Natural killer cell treated with Interleukin-12 subunit alpha and Interleukin-12 subunit beta and Interleukin-15 and Interleukin-18, amount 100 ng/mL, for 72 hours (primary cell): ENCODE measurements at regions not wholly inside any gene's neighbourhood (a gene's known extent, or its start where the extent isn't known, plus 50 kb on each side); places are given as distances from the start of the nearest gene placed in this dataset.

ENCODE experiments used
- ATAC-seq, 2 donors: fragments of 150-1000 bp; cut with Tn5 transposase in 1 of 2; sonication (Bioruptor Pico), chemical (Tn5 transposase) in 1 of 2; 2 replicates each; pipeline ENCODE4 v1.10.0; 2021
- DNase-seq: peaks from one replicate; pipeline ENCODE4 v3.0.0; 2022; ENCODE audit warnings: low spot score
- H3K27ac Mint-ChIP-seq, 2 donors: 1 replicate in 1 of 2; 2 replicates in 1 of 2; pipeline ENCODE4 v1.8.0; 2022; ENCODE audit warnings: mixed read lengths in 2 of 2, mild to moderate bottlenecking in 1 of 2, moderate library complexity in 1 of 2
- H3K27me3 Mint-ChIP-seq, 2 donors: 1 replicate in 1 of 2; 2 replicates in 1 of 2; pipeline ENCODE4 v1.8.0; 2022; ENCODE audit warnings: mixed read lengths in 2 of 2
- H3K36me3 Mint-ChIP-seq: one replicate; pipeline ENCODE4 v1.8.0; 2022; ENCODE audit warnings: mixed read lengths
- H3K4me1 Mint-ChIP-seq, 2 donors: 1 replicate in 1 of 2; 2 replicates in 1 of 2; pipeline ENCODE4 v1.8.0; 2022; ENCODE audit warnings: low read depth in 2 of 2, mixed read lengths in 2 of 2, mild to moderate bottlenecking in 1 of 2
- H3K4me3 Mint-ChIP-seq: one replicate; pipeline ENCODE4 v1.8.0; 2022; ENCODE audit warnings: mixed read lengths
- H3K9me3 Mint-ChIP-seq: 2 replicates; pipeline ENCODE4 v1.8.0; 2022; ENCODE audit warnings: mixed read lengths

DNA sequence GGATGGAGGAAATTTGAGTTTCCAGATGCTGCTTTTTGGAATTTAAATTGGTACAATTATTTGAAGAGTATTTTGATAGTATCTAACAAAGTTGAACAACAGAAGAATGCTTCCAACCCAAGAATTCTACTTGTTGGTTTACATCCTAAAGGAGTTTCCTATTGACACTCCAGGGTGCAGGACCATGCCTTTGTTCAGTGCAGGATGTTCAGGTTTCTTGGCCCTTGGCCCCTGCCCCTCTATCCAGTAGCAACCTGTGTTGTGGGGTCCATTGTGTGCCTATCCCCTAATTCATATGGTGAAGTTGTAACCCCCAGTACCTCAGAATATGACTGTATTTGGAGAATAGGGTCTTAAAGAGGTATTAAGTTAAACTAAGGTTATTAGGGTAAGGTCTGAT is 750.0 kb upstream of the ZNF608 start:
- no peak overlapping the region for H3K27ac Mint-ChIP-seq
- H3K36me3 Mint-ChIP-seq: no peaks in the 10 kb centered on the region
- H3K27me3 Mint-ChIP-seq: peaks cover 0 to 8% of the 10 kb centered on the region in 2 donors

DNA sequence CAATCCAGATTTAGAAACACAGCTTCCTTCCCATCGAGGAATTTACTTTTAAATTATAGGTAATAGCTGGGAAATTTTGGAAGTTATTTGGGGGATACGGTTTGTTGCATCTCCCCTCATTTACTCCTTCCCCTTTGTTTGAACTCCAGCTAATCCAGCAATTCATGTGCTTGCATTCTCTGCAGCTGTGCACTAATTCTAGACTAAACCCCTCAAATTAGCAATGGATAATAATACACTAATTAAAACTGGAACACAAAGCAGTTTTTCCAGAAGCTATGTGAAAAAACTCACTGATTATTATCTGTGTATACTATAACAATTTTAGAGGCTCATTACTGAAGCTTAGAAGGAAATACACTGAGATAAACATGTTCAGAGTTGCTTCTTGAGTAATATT is 751.2 kb upstream of the ZNF608 start:
- ATAC-seq (no peak), DNase-seq (no peak)
- Mint-ChIP-seq H3K4me1 (no peaks in the 10 kb centered on the region), H3K27me3 (peaks cover 0 to 8% of the 10 kb centered on the region in 2 donors), H3K27ac (no peak overlapping the region), H3K9me3 (peaks cover 6% of the 10 kb centered on the region), H3K4me3 (no peak overlapping the region), H3K36me3 (no peaks in the 10 kb centered on the region)

More for the DNA sequence above, 750.0 kb upstream of the ZNF608 start:
- Mint-ChIP-seq H3K4me3 (no peak overlapping the region), H3K9me3 (peaks cover 6% of the 10 kb centered on the region), H3K4me1 (no peaks in the 10 kb centered on the region)
- DNase-seq (no peak), ATAC-seq (no peak)

DNA sequence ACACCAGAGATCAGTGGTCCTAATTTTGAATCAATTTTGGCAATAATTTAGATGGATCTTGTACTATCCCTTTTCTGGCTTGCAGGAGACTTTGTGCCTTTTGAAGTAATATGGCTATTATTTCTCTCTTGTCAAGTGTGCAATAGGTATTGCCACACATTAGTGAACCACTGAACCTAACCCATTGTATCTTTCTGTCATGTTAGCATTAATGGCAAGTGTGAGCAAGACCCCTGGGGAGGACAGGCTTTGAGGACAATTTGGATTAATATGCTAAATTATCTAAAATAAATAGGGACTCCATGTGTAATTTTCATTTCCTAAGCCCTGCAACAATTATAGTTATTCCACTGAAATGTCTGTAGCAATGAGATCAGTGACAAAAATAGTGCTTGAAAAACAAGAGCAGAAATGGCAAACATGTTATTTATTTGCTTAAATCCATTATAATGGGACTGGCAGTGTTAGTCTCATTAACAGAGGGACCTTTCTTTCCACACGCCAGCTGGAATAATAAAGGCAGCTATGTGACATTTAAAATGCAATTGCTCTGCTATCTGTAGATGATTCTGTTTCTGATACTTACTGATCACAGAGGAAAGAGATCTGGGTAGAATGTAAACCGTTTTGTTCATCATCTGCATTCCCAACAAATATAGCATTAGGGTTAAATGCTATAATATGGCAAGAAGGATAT is 753.3 kb upstream of the ZNF608 start:
- Mint-ChIP-seq H3K4me1 (no peaks in the 10 kb centered on the region), H3K9me3 (peaks cover 3% of the 10 kb centered on the region), H3K27ac (no peak overlapping the region), H3K4me3 (no peak overlapping the region), H3K27me3 (peaks cover 0 to 8% of the 10 kb centered on the region in 2 donors), H3K36me3 (no peaks in the 10 kb centered on the region)
- ATAC-seq: no peak
- DNase-seq: no peak

DNA sequence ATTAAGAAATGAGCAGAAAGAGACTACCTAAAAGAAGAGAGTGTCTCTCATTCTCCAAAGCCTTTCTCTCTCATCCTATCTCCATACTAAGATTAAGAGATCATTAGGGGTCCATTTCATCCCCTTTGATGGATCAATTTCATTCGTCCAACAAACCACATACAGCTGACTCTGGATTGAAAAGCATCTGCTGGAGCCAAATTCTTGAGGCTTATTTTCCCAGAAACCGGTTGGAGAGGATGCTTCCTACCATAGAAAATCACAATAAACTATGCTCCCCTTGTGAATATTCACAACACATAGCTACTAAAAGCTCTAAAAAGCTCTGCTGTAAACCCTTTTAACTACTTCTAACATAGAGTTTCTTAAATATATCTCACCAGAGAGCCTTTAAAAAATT is 755.0 kb upstream of the ZNF608 start:
- ATAC-seq (no peak), DNase-seq (no peak)
- Mint-ChIP-seq H3K4me1 (no peaks in the 10 kb centered on the region), H3K27me3 (peaks cover 0 to 5% of the 10 kb centered on the region in 2 donors), H3K4me3 (no peak overlapping the region), H3K27ac (no peak overlapping the region), H3K36me3 (no peaks in the 10 kb centered on the region), H3K9me3 (no peaks in the 10 kb centered on the region)

DNA sequence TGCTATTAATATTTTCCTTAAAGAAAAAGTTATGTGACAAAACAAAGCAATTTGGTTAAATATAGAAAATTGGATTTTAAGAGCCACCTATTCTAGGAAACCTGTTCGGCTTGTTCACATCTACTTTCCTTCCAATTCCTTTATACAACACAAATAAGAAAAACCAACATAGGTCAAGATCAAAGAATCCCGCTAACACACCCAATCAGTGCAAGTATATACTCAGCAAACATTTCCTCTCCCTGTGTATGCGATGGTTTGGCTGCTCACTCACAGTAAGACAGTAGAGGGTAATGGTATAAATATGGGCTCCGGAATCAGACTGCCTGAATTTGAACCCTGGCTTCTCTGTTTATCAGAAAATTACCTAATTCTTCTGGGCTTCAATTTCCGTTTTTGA is 757.5 kb upstream of the ZNF608 start:
- DNase-seq: no peak
- no peaks in the 10 kb centered on the region for H3K27me3 Mint-ChIP-seq
- no peak overlapping the region for H3K27ac Mint-ChIP-seq
- H3K36me3 Mint-ChIP-seq: no peaks in the 10 kb centered on the region
- H3K9me3 Mint-ChIP-seq: peaks cover 2% of the 10 kb centered on the region
- H3K4me3 Mint-ChIP-seq: no peak overlapping the region
- H3K4me1 Mint-ChIP-seq: no peaks in the 10 kb centered on the region
- no peak for ATAC-seq

DNA sequence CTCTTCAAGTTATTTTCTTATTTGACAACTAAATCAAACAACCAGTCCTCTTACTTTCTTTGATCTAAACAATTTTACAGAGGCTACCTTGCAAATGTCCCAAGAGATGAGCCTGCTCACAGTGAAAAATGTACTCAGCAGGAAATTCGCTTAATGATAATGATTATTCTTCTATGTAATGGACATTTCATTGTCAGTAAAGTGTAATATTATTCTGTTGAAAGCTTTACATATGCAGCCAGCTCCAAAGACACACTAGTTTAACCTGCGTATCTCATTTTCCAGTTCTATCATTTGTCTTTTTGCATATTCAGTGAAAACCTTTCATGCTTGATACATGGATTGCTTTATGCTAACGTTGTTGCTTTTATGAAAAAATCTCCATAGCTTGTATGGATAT is 758.7 kb upstream of the ZNF608 start:
- H3K36me3 Mint-ChIP-seq: no peaks in the 10 kb centered on the region
- DNase-seq: no peak
- ATAC-seq: no peak

DNA sequence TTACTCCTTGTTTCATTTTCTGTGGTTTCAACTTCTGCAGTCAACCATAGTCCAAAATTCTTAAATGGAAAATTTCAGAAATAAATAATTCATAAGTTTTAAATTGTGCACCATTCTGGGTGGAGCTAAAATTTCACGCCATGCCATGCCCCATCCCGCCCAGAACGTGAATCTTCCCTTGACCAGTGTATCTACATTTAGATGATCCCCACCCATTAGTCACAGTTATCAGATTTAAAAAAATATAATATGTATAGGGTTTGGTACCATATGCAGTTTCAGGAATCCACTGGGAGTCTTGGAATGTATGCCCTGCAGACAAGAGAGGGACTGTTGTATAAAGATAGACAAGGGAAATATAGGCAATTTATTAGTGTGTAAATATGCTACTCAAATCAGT is 759.7 kb upstream of the ZNF608 start:
- H3K36me3 Mint-ChIP-seq: no peaks in the 10 kb centered on the region
- H3K27me3 Mint-ChIP-seq: no peaks in the 10 kb centered on the region
- no peak overlapping the region for H3K4me3 Mint-ChIP-seq
- peaks cover 2% of the 10 kb centered on the region for H3K9me3 Mint-ChIP-seq
- no peak for DNase-seq
- ATAC-seq: no peak
- no peak overlapping the region for H3K27ac Mint-ChIP-seq
- no peaks in the 10 kb centered on the region for H3K4me1 Mint-ChIP-seq

More for the DNA sequence above, 758.7 kb upstream of the ZNF608 start:
- Mint-ChIP-seq H3K4me3 (no peak overlapping the region), H3K4me1 (no peaks in the 10 kb centered on the region), H3K27ac (no peak overlapping the region), H3K27me3 (no peaks in the 10 kb centered on the region), H3K9me3 (peaks cover 2% of the 10 kb centered on the region)

DNA sequence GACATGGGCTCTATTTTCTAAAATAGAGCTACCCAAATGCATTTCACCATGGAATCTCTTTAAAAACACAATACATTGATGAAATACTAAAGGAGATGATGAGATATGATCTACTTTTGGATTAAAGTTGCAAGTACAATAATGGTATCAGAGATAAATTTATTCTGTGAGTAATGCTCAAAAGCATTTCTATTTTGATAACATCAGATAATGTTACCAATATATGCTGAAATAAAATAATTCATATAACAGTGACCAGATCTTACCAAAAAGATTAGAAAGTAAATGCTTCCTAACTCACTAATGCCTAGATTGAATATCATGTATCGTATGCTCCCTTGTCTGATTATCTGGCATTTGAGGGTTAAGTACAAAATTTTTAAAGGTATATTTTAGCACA is 761.8 kb upstream of the ZNF608 start:
- Mint-ChIP-seq H3K4me1 (no peaks in the 10 kb centered on the region), H3K27ac (no peak overlapping the region), H3K9me3 (peaks cover 2% of the 10 kb centered on the region), H3K4me3 (no peak overlapping the region), H3K27me3 (no peaks in the 10 kb centered on the region), H3K36me3 (no peaks in the 10 kb centered on the region)
- DNase-seq: no peak
- ATAC-seq: no peak

DNA sequence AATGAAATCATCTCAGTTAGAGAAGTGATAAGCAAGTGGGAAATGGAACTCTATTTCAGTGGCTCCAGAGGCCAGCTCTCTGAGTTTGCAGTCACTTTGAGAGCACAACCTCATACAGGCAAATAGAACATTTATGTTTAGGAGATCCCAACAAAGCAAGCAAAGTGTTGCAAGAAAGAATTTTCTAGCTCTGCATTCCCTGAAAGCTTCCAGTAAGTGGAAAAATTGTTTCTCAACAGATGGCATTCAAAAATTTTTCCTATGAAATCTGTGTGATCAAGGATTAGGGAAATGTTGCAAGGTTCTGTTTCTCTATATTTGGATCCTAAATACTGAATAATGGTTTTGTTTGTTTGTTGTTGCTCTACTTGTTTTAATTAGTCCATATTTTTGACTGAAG is 764.2 kb upstream of the ZNF608 start:
- no peak for ATAC-seq
- no peak for DNase-seq
- Mint-ChIP-seq H3K4me1 (no peaks in the 10 kb centered on the region), H3K36me3 (no peaks in the 10 kb centered on the region), H3K9me3 (peaks cover 2% of the 10 kb centered on the region), H3K4me3 (no peak overlapping the region), H3K27me3 (no peaks in the 10 kb centered on the region), H3K27ac (no peak overlapping the region)

DNA sequence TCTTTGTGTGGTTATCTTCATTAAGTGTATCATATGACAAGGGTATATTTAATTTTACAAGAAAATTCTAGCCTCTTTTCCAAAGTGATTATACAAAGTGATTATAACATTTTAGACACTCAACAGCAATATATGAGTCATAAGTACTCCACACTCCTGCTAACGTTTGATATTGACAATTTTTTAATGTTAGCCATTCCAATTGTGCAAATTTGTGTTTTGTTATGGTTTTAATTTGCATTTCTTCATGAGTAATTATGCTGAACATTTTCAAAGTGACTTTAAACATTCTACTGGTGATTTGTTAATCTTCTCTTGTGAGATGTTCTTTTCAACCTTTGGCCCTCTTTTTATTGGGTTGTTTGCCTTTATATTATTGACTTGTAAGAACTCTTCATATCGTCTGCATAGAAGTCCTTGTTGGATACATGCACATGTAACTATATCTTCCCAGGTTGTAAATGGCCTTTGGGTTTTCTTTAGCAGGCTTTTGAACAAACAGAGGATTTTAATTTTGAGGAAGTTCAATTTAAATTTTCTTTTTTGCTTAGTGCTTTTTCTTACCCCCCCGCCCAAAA is 771.6 kb upstream of the ZNF608 start:
- Mint-ChIP-seq H3K4me3 (no peak overlapping the region), H3K36me3 (no peaks in the 10 kb centered on the region), H3K27ac (no peak overlapping the region), H3K27me3 (no peaks in the 10 kb centered on the region), H3K4me1 (no peaks in the 10 kb centered on the region), H3K9me3 (no peaks in the 10 kb centered on the region)
- no peak for ATAC-seq
- DNase-seq: no peak

DNA sequence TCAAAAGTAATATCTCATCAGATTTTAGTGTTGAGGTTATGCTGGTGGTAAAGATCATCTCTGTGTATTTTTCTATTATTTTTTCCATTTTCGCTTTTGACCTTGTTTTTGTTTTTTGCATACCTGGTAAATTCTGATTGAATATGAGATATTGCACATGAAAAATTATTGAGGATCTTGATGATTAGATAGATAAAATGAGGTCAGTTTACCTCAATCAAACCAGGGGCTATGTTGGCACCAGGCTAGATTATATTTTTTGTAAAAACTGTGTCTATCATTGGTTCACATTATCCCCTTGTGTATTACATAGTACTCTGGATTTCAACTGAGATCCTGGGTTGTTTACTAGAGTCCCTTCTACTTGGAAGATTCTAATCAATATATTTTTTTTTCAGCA is 774.9 kb upstream of the ZNF608 start:
- ATAC-seq (no peak), DNase-seq (no peak)
- H3K27me3 Mint-ChIP-seq: no peaks in the 10 kb centered on the region
- no peaks in the 10 kb centered on the region for H3K4me1 Mint-ChIP-seq
- no peak overlapping the region for H3K4me3 Mint-ChIP-seq
- no peak overlapping the region for H3K27ac Mint-ChIP-seq
- H3K9me3 Mint-ChIP-seq: no peaks in the 10 kb centered on the region
- H3K36me3 Mint-ChIP-seq: no peaks in the 10 kb centered on the region

DNA sequence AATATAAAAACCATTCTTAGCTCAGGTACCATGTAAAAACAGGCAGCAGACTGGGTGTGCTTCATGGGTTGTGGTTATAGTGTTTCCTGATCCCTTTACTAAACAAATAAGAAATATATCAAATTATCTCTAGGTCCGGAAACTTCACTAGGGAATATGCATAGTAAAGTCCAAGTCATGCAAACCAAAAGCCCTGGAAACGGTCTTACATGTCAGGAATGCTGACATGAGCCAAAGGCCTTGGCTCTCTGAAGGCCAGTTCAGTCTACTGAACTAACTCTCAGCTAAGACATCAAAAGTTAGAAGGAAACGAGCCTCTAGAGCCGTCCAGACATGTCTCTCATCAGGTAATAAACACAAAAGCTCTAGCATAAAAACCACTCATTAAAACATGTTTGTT is 778.9 kb upstream of the ZNF608 start:
- Mint-ChIP-seq H3K36me3 (no peaks in the 10 kb centered on the region), H3K4me1 (no peaks in the 10 kb centered on the region), H3K27me3 (peaks cover 0 to 3% of the 10 kb centered on the region in 2 donors), H3K27ac (no peak overlapping the region), H3K4me3 (no peak overlapping the region), H3K9me3 (no peaks in the 10 kb centered on the region)
- DNase-seq: no peak
- no peak for ATAC-seq

DNA sequence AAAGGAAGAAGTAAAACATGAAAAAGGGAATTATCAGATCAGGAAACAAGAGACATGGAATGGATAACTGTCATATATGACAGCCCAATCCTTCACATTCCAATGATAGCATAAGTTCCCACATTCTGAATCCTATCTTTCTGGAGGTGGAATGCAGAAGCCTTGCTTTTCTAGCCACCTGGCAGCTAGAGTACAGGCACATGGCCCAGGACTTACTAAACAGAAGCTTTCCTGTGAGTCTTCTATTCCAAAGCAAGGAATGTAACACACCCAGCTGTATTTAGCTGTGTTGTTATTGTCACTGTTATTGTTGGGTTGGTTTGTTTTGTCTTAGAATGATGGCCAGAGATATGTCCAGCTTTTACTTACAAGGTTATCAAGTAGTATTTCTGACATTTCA is 780.5 kb upstream of the ZNF608 start:
- ATAC-seq (no peak), DNase-seq (no peak)
- Mint-ChIP-seq H3K4me1 (no peaks in the 10 kb centered on the region), H3K9me3 (no peaks in the 10 kb centered on the region), H3K4me3 (no peak overlapping the region), H3K36me3 (no peaks in the 10 kb centered on the region), H3K27me3 (peaks cover 0 to 3% of the 10 kb centered on the region in 2 donors), H3K27ac (no peak overlapping the region)

DNA sequence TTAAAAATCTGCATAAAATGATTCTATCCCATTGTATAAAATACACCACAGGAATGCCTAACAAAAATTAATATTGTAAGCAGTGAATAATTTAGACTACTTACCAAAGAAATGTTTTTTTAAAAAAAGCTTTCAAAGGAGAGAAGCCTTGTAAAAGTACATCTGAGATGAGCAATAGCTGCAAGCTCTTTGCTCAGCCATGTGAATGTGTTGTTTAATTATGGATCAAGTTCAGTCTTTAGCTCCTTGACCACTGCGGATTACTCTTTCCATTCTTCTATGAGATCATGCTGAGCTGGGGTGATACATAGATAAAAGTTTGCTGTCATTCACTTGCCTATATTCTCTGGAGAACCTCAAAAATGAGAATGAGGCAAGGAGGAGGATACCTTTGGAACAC is 782.4 kb upstream of the ZNF608 start:
- ATAC-seq: no peak
- H3K9me3 Mint-ChIP-seq: no peaks in the 10 kb centered on the region
- no peak overlapping the region for H3K27ac Mint-ChIP-seq
- peaks cover 9% of the 10 kb centered on the region for H3K36me3 Mint-ChIP-seq
- DNase-seq: no peak
- no peak overlapping the region for H3K4me3 Mint-ChIP-seq
- peaks cover 0 to 3% of the 10 kb centered on the region in 2 donors for H3K27me3 Mint-ChIP-seq
- H3K4me1 Mint-ChIP-seq: no peaks in the 10 kb centered on the region
